ENCODE measurements at regions not wholly inside any gene's neighbourhood (a gene's known extent, or its start where the extent isn't known, plus 50 kb on each side); places are given as distances from the start of the nearest gene placed in this dataset.

DNA sequence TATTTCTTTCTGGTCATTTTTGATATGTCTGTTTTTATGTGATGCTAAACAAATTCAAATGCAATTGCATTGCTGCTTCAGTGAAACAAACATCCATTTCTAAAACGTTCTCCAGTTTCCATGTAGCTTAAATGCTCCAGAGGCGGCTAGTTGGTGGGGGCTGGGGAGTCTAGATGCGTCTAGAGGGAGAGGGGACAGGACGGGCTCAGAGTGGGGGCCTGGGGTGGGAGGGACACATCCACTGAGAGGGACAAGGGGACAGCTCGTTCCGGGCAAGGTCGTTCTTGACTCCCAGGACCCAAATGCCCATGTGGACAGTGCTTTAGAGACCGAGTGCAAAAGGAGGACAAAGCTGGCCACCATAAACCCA is 102.3 kb downstream of the FOXL1 start:
- TF ChIP-seq, protein P1, sequence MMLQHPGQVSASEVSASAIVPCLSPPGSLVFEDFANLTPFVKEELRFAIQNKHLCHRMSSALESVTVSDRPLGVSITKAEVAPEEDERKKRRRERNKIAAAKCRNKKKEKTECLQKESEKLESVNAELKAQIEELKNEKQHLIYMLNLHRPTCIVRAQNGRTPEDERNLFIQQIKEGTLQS (IDR thresholded peaks at IDR 0.05): no peak
- TF ChIP-seq, protein P2, sequence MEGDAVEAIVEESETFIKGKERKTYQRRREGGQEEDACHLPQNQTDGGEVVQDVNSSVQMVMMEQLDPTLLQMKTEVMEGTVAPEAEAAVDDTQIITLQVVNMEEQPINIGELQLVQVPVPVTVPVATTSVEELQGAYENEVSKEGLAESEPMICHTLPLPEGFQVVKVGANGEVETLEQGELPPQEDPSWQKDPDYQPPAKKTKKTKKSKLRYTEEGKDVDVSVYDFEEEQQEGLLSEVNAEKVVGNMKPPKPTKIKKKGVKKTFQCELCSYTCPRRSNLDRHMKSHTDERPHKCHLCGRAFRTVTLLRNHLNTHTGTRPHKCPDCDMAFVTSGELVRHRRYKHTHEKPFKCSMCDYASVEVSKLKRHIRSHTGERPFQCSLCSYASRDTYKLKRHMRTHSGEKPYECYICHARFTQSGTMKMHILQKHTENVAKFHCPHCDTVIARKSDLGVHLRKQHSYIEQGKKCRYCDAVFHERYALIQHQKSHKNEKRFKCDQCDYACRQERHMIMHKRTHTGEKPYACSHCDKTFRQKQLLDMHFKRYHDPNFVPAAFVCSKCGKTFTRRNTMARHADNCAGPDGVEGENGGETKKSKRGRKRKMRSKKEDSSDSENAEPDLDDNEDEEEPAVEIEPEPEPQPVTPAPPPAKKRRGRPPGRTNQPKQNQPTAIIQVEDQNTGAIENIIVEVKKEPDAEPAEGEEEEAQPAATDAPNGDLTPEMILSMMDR (IDR thresholded peaks at IDR 0.05; ENCODE audit: low read depth, low read length, missing input control): no peak

All from liver (tissue), 3 donors.